CD1c-positive myeloid dendritic cell (primary cell): ENCODE measurements at regions not wholly inside any gene's neighbourhood (a gene's known extent, or its start where the extent isn't known, plus 50 kb on each side); places are given as distances from the start of the nearest gene placed in this dataset.
A peak's percentile ranks its signal among the peaks of the same experiment; 100 is the strongest.

Source experiments
- DNase-seq: peaks from one replicate; pipeline ENCODE4 v3.0.0-alpha.2; 2016; ENCODE audit errors: extremely low spot score

GRCh38 chr3:177673112-177673914 lies 476.0 kb upstream of the TBL1XR1 start:
- DNase-seq, result peak; percentile 37

DNA sequence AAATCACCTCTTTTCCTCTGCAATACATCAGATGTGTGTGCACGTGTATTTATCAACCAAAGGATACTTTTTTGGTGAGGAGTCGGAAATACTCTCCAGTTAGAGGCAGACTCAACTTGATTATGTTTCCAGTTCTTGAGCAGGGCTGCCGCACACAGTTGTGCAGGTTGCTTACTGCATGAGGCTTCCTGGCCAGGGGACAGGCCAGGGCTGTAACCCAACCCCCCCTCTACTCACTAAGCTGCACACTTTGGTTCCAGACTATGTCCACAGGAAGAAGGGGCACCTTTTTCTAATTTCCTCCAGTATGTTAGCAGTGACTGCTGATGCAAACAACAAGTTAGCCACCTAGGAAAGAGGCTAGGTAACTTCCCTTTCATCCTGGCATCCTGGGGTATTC lies 476.9 kb upstream of the TBL1XR1 start:
- no peak for DNase-seq

DNA sequence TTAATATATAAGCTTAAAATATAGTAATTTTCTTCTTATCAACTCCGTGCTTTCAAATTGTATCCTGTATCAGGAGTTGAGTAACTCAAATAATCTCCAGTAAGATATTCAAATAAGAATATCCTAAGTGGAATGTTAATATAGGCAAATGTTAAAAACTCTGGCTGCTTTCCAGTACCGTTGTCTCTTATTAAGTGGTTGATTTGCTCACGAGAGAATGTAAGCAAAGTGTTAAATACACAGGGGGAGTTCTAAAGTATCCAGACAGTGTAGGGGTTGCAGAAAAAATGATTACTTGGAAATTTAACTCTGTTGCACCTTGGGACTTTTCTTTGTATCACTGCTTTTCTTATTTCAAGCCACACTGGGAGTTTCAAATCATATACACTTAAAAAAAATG lies 478.9 kb upstream of the TBL1XR1 start:
- DNase-seq, result no peak

- DNase-seq, result no peak
Observed at GRCh38 chr3:177676947-177677587, 479.8 kb upstream of the TBL1XR1 start.

GRCh38 chr3:177679568-177680471 lies 482.5 kb upstream of the TBL1XR1 start:
- no peak for DNase-seq

DNA sequence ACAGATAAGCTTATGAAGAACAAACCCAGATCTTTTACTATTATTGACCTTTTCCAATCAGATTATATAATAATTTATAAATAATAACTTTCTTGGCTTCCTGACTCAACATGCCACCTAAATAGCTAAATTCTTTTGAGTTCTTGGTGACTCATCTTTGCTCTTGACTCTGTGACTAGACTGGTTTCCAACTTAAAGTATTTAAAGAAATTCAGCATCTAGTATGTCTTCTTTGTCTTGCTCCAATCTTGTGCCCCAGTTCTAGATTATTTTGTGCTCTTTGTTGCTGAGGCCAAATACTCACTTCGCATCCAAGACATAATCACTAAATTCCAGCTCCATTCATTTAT lies 483.2 kb upstream of the TBL1XR1 start:
- no peak for DNase-seq

- DNase-seq, result no peak
Observed at GRCh38 chr3:177681156-177681555, 483.9 kb upstream of the TBL1XR1 start.

- no peak for DNase-seq
Observed at GRCh38 chr3:177681852-177682251, 484.6 kb upstream of the TBL1XR1 start.

- no peak for DNase-seq
Observed at GRCh38 chr3:177683586-177683985, 486.3 kb upstream of the TBL1XR1 start.

DNA sequence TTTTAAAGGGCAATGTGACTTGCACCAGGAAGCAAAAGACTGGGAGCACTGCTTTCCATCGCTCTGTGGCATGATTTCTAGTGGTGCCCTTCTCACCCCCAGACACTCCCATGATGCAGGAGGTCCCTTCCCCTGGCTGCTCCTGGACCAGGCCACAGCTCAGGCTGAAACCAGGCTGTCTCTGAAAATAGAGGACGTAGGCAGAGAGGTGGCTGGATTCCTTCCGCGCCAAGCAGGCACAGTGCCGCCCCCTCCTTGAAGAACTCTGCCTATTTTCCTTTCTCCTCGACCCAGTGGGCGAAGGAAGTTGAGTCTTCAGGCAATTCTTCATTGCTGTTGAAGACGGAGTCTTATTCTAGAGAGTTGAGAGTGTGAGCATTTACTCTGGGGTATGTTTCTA lies 489.4 kb upstream of the TBL1XR1 start:
- no peak for DNase-seq

GRCh38 chr3:177687291-177687690 lies 490.0 kb upstream of the TBL1XR1 start:
- DNase-seq, result no peak

- DNase-seq, result no peak
Observed at GRCh38 chr3:177688152-177688551, 490.9 kb upstream of the TBL1XR1 start.

- no peak for DNase-seq
Observed at GRCh38 chr3:177689077-177689476, 491.8 kb upstream of the TBL1XR1 start.

DNA sequence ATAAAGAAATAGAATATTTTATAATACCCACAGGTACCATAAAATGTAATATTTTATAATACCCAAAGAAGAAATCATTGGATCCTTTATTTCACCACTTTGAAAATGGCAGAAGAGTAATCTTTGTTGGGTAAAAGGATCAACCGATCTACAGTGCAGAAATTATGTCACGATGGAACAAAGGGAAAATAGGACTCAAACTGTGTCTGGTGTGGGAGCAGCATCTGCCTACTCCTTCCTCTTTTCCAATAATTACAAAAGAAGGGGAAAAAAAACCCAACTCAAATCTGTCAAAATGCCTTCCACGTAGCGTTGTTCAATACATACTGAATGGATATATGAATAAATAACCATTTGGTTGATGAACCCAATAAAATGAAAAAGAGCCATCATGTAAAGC lies 492.6 kb upstream of the TBL1XR1 start:
- DNase-seq, result peak; percentile 35

DNA sequence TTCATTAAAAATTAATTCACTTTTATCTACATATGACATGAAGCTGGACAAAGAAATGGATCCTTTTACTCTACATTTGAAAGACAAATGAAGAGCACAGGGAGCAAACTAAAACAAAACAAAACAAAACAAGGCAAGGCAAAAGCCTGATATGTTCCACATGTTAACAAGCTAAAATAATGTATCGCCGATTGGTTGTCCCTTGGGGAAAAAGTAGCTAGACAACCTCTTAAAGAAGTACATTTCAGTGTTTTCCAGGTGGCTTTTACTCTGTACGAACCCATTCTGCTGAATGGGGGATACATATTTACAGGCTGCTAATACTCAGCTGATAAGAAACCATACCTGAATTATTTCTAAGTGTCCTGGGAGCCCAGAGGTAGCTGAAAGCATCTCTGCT lies 493.0 kb upstream of the TBL1XR1 start:
- no peak for DNase-seq

DNA sequence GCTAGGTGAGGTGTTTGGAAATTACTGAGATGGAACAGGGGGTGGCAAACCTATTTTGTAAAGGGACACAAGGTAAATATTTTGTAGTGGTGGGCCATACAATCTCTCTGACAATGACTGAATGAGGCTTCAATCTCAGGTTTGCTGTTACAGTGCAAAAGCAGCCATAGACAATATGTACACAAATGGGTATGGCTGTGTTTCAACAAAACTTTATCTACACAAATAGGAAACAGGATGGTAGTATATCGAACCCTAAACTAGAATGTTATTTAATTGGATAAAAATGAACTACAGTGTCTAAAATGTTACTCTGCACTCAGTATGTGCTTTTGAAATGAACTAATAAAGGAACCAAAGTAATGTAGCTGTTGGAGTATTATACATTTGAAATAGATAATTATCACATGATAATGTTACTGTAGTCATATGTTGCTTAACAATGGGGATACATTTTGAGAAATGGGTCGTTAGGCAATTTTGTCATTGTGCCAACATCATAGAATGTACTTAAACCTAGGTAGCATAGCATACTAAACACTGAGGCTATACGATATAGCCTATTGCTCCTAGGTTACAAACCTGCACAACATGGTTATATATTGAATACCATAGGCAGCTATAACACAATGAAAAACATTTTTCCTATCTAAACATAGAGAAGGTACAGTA lies 495.2 kb upstream of the TBL1XR1 start:
- no peak for DNase-seq

GRCh38 chr3:177693616-177694264 lies 496.5 kb upstream of the TBL1XR1 start:
- DNase-seq, result no peak

DNA sequence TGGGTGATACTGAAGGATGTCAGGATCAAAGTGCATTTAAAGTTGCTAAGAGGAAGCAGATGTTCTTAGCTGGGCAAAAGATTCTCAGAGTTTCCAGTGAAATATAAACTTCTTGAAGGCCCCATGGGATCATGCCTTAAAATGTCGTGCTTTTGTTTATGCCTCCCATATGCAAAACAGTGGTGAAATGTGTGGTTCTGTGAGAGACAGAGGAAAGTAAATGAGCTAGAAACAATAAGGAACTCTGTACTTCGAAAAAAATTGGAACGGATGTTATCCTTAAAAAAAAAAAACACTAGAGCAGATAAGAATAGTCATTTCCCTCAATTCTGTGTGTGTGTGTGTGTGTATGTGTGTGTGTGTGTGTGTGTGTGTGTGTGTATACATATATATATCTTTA lies 497.0 kb upstream of the TBL1XR1 start:
- DNase-seq, result no peak

- no peak for DNase-seq
Observed at GRCh38 chr3:177694951-177695350, 497.7 kb upstream of the TBL1XR1 start.

DNA sequence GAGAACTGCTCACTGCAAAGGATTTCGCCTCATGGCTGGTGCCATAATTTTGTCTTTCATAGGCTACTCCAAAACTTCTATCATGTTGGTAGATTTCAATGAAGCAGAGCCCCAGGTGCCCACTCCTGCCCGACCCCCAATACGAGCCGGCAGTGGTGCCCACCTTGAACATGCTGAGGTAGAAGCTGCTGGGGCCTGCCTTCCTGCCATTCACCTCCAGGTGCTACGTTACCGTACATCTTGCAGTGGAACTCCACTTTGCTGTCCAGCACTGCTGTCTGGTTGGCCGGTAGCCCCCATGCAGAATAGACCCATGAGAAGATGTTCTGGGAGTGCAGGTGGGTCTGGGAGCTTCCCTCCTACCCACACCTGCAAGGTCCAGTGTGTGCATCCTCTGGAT lies 502.8 kb upstream of the TBL1XR1 start:
- no peak for DNase-seq

DNA sequence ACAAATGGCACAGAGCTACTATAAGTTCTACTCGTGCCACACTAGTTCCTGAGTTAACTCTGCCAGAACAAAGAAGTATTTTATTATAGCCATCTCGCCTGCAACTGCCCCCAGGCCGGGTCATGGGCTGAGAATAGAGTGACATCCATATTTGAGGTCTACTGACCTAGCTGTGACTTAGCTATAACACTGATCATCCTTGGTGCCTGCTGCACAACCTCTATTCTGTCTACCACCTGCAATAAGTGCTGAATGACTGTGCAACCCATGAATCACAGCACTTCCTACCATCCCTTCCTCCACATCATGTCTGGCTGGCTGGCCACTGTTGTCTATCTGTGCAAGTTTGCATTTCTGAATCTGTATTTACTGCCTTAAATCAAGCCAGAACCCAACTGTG lies 506.5 kb upstream of the TBL1XR1 start:
- DNase-seq, result no peak
